ENCODE measurements at regions not wholly inside any gene's neighbourhood (a gene's known extent, or its start where the extent isn't known, plus 50 kb on each side); places are given as distances from the start of the nearest gene placed in this dataset.
A peak's percentile ranks its signal among the peaks of the same experiment; 100 is the strongest.

GRCh38 chr20:51131811-51132210 is 108.9 kb upstream of the KCNG1 start:
- H3K9me3 ChIP-seq (ENCODE audit: control insufficient read depth in 1 of 2, insufficient read depth in 1 of 2, low read length in 2 of 2) = no peaks in the 10 kb centered on the region
- ChIA-PET CTCF (no interaction called here), POLR2A (no interaction called here)
- peaks cover 35% of the 10 kb centered on the region for H3K27me3 Mint-ChIP-seq
- no peak overlapping the region for H3K4me3 ChIP-seq (ENCODE audit: low read length)
- intact Hi-C loops (cut with DNase I, micrococcal nuclease) = no loop called here
- H3K27ac ChIP-seq (ENCODE audit: low read depth in 1 of 2, low read length in 2 of 2) = no peak overlapping the region
- ATAC-seq (ENCODE audit: poor library complexity) (no peak), DNase-seq (no peak)
- H3K36me3 Mint-ChIP-seq (ENCODE audit: low read depth) = no peaks in the 10 kb centered on the region
- no peak overlapping the region for H3K4me3 Mint-ChIP-seq
- H3K27ac Mint-ChIP-seq = no peak overlapping the region
- peaks cover 0 to 8% of the 10 kb centered on the region in 2 experiments for H3K27me3 ChIP-seq (ENCODE audit: control insufficient read depth in 1 of 2, insufficient read depth in 2 of 2, low read length in 2 of 2)
- no peaks in the 10 kb centered on the region for H3K4me1 Mint-ChIP-seq (ENCODE audit: low read depth)
- H3K36me3 ChIP-seq (ENCODE audit: insufficient read depth, low read length) = no peaks in the 10 kb centered on the region
- TF ChIP-seq, protein P1, sequence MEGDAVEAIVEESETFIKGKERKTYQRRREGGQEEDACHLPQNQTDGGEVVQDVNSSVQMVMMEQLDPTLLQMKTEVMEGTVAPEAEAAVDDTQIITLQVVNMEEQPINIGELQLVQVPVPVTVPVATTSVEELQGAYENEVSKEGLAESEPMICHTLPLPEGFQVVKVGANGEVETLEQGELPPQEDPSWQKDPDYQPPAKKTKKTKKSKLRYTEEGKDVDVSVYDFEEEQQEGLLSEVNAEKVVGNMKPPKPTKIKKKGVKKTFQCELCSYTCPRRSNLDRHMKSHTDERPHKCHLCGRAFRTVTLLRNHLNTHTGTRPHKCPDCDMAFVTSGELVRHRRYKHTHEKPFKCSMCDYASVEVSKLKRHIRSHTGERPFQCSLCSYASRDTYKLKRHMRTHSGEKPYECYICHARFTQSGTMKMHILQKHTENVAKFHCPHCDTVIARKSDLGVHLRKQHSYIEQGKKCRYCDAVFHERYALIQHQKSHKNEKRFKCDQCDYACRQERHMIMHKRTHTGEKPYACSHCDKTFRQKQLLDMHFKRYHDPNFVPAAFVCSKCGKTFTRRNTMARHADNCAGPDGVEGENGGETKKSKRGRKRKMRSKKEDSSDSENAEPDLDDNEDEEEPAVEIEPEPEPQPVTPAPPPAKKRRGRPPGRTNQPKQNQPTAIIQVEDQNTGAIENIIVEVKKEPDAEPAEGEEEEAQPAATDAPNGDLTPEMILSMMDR (IDR thresholded peaks at IDR 0.05) = no peak
- H3K9me3 Mint-ChIP-seq = no peaks in the 10 kb centered on the region
- peaks cover 6% of the 10 kb centered on the region for H3K4me1 ChIP-seq (ENCODE audit: insufficient read depth, low read length)

GRCh38 chr20:51129147-51129776 is 106.4 kb upstream of the KCNG1 start:
- intact Hi-C loops (cut with DNase I, micrococcal nuclease) = no loop called here
- Mint-ChIP-seq H3K27ac (no peak overlapping the region), H3K27me3 (peaks cover 22% of the 10 kb centered on the region), H3K4me3 (no peak overlapping the region), H3K9me3 (no peaks in the 10 kb centered on the region), H3K4me1 (ENCODE audit: low read depth) (no peaks in the 10 kb centered on the region), H3K36me3 (ENCODE audit: low read depth) (no peaks in the 10 kb centered on the region)
- H3K27me3 ChIP-seq (ENCODE audit: control insufficient read depth in 1 of 2, insufficient read depth in 2 of 2, low read length in 2 of 2) = peaks cover 0 to 8% of the 10 kb centered on the region in 2 experiments
- H3K27ac ChIP-seq (ENCODE audit: low read depth in 1 of 2, low read length in 2 of 2) = no peak overlapping the region
- ATAC-seq (ENCODE audit: poor library complexity) (no peak), DNase-seq (peak in 1 of 14 experiments; percentile 7)
- POLR2A ChIA-PET = no interaction called here
- CTCF ChIA-PET = no interaction called here
- peaks cover 6% of the 10 kb centered on the region for H3K4me1 ChIP-seq (ENCODE audit: insufficient read depth, low read length)
- no peaks in the 10 kb centered on the region for H3K36me3 ChIP-seq (ENCODE audit: insufficient read depth, low read length)
- no peaks in the 10 kb centered on the region for H3K9me3 ChIP-seq (ENCODE audit: control insufficient read depth in 1 of 2, insufficient read depth in 1 of 2, low read length in 2 of 2)
- TF ChIP-seq, protein P1 (IDR thresholded peaks at IDR 0.05) = no peak
- no peak overlapping the region for H3K4me3 ChIP-seq (ENCODE audit: low read length)

DNA sequence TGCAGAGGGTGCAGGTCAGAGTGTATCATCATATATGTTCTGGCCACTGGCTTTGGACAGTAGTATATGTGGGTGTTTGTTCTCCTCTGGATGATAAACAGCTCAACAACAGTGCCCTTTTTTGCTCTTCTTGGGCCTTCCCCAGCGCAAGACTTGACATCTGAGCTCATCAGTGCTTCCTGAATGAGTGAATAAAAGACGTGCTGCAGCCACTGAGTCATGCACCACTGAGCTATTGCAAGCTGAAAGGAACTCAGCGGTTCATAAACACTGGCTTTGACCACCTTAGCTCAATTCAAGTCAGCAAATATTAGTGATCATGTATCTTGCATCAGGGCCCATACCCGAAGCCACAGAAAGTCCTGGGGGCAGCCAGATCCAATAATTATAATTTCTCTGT is 105.3 kb upstream of the KCNG1 start:
- Mint-ChIP-seq H3K27ac (no peak overlapping the region), H3K4me3 (no peak overlapping the region), H3K4me1 (ENCODE audit: low read depth) (no peaks in the 10 kb centered on the region), H3K27me3 (peaks cover 24% of the 10 kb centered on the region), H3K9me3 (no peaks in the 10 kb centered on the region), H3K36me3 (ENCODE audit: low read depth) (no peaks in the 10 kb centered on the region)
- ChIA-PET POLR2A (no interaction called here), CTCF (no interaction called here)
- Histone ChIP-seq H3K27me3 (ENCODE audit: control insufficient read depth in 1 of 2, insufficient read depth in 2 of 2, low read length in 2 of 2) (peaks cover 0 to 6% of the 10 kb centered on the region in 2 experiments), H3K36me3 (ENCODE audit: insufficient read depth, low read length) (no peaks in the 10 kb centered on the region), H3K9me3 (ENCODE audit: control insufficient read depth in 1 of 2, insufficient read depth in 1 of 2, low read length in 2 of 2) (no peaks in the 10 kb centered on the region), H3K27ac (ENCODE audit: low read depth in 1 of 2, low read length in 2 of 2) (no peak overlapping the region), H3K4me1 (ENCODE audit: insufficient read depth, low read length) (peaks cover 6% of the 10 kb centered on the region), H3K4me3 (ENCODE audit: low read length) (no peak overlapping the region)
- ATAC-seq (ENCODE audit: poor library complexity) (no peak), DNase-seq (no peak)
- TF ChIP-seq, protein P1 (IDR thresholded peaks at IDR 0.05) = no peak
- intact Hi-C loops (cut with DNase I, micrococcal nuclease) = no loop called here
